Natural killer cell (primary cell): ENCODE measurements at regions not wholly inside any gene's neighbourhood (a gene's known extent, or its start where the extent isn't known, plus 50 kb on each side); places are given as distances from the start of the nearest gene placed in this dataset.

ENCODE experiments used
- ATAC-seq, 3 donors: fragments of 150-1000 bp in 2 of 3; fragments of 200-7000 bp in 1 of 3; cut with Tn5 transposase; 1 replicate in 1 of 3; 2 replicates in 2 of 3; pipeline ENCODE4 v1.10.0; 2021; ENCODE audit warnings: mild to moderate bottlenecking in 2 of 3, moderate library complexity in 2 of 3
- DNase-seq, 2 donors: peaks; one replicate each; pipeline versions ENCODE4 v3.0.0 to v3.0.0-alpha.2; 2013 to 2021; ENCODE audit warnings: mixed read lengths in 1 of 2
- H3K27ac ChIP-seq: one replicate; pipeline ENCODE4 v1.5.1; 2013; ENCODE audit warnings: mild to moderate bottlenecking, low read length
- H3K27me3 ChIP-seq: one replicate; pipeline ENCODE4 v1.6.1; 2013; ENCODE audit warnings: low read length; ENCODE audit not compliant: control insufficient read depth, insufficient read depth
- H3K36me3 ChIP-seq: one replicate; pipeline ENCODE4 v1.6.1; 2013; ENCODE audit warnings: low read length; ENCODE audit not compliant: control insufficient read depth, insufficient read depth
- H3K4me1 ChIP-seq: one replicate; pipeline ENCODE4 v1.6.1; 2013; ENCODE audit warnings: low read length; ENCODE audit not compliant: control insufficient read depth, insufficient read depth
- H3K4me3 ChIP-seq: one replicate; pipeline ENCODE4 v1.5.1; 2013; ENCODE audit warnings: low read length
- H3K9me3 ChIP-seq: one replicate; pipeline ENCODE4 v1.6.1; 2013; ENCODE audit warnings: low read length; ENCODE audit not compliant: control insufficient read depth, insufficient read depth
- H3K27ac Mint-ChIP-seq, 2 donors: one replicate each; pipeline ENCODE4 v1.8.0; 2022; ENCODE audit warnings: mild to moderate bottlenecking in 2 of 2, mixed read lengths in 2 of 2, moderate library complexity in 1 of 2
- H3K27me3 Mint-ChIP-seq, 2 donors: one replicate each; pipeline ENCODE4 v1.8.0; 2022; ENCODE audit warnings: low read depth in 2 of 2, mixed read lengths in 2 of 2
- H3K36me3 Mint-ChIP-seq: one replicate; pipeline ENCODE4 v1.8.0; 2022; ENCODE audit warnings: mixed read lengths
- H3K4me1 Mint-ChIP-seq, 2 donors: one replicate each; pipeline ENCODE4 v1.8.0; 2022; ENCODE audit warnings: mixed read lengths in 2 of 2
- H3K4me3 Mint-ChIP-seq: one replicate; pipeline ENCODE4 v1.8.0; 2022; ENCODE audit warnings: mild to moderate bottlenecking, moderate library complexity, mixed read lengths
- H3K9me3 Mint-ChIP-seq, 2 donors: one replicate each; pipeline ENCODE4 v1.8.0; 2022; ENCODE audit warnings: mixed read lengths in 2 of 2
- CTCF ChIP-seq: fragments of 200-600 bp; IDR thresholded peaks from one replicate; pipeline ENCODE4 v1.8.0; 2022; ENCODE audit warnings: antibody characterized with exemption
- WGBS: methylation state at CpG from one replicate; pipeline ENCODE4 v1.1.7; 2013; ENCODE audit warnings: missing lambda C conversion rate; ENCODE audit not compliant: insufficient coverage; 5-methylcytosine and 5-hydroxymethylcytosine counted together
- intact Hi-C: fragments of 100-400 bp; cut with micrococcal nuclease; formaldehyde crosslinking; loops from one replicate; pipeline ENCODE4 v1.14.2; 2022

DNA sequence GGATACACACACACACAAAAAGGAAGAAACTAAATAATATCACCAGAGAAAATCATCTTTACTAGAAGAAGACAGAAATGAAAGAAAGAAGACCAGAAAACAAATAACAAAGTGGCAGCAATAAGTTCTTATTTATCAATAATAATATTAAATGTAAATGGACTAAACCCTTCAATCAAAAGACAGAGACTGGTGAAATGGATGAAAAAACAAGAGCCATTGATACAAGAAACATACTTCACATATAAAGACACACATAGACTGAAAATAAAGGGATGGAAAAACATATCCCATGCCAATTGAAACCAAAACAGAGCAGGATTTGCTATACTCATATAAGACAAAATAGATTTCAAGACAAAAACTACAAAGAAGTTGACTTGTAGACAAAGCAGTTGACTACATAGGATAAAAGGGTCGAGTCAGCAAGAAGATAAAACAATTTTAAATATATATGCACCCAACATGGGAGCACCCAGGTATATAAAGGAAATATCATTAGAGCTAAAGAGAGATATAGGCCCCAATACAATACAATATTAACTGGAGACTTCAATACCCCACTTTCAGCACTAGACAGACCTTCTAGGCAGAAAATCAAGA, 259.4 kb downstream of the EPM2A start:
- ATAC-seq (no peak), DNase-seq (no peak)
- H3K27ac ChIP-seq, result no peak overlapping the region
- H3K36me3 Mint-ChIP-seq, result peaks cover 7% of the 10 kb centered on the region
- TF ChIP-seq CTCF, result no peak
- intact Hi-C loops, result no loop called here
- no peaks in the 10 kb centered on the region for H3K4me1 ChIP-seq
- H3K36me3 ChIP-seq, result no peaks in the 10 kb centered on the region
- peaks cover 15 to 27% of the 10 kb centered on the region in 2 donors for H3K9me3 Mint-ChIP-seq
- no CpG with 5 or more reads among the region's 1 CpG for WGBS
- no peak overlapping the region for H3K4me3 Mint-ChIP-seq
- no peaks in the 10 kb centered on the region for H3K4me1 Mint-ChIP-seq
- no peaks in the 10 kb centered on the region for H3K27me3 ChIP-seq
- no peak overlapping the region for H3K27ac Mint-ChIP-seq
- H3K27me3 Mint-ChIP-seq, result no peaks in the 10 kb centered on the region
- peaks cover 8% of the 10 kb centered on the region for H3K9me3 ChIP-seq
- H3K4me3 ChIP-seq, result no peak overlapping the region

DNA sequence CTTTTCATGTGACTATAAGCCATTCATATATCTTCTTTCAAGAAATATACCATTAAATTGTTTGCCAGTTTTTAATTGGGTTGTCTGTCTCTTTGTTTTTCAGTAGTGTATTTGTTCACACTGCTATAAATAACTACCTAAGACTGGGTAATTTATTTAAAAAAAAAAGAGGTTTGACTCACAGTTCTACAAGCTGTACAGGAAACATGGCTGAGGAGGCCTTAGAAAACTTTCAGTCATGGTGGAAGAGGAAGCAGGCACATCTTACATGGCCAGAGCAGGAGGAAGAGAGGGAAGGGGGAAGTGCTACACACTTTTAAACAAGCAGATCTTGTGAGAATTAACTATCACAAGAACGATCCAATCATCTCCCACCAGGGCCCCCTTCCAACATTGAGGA, 255.3 kb downstream of the EPM2A start:
- no peak for DNase-seq
- Histone ChIP-seq H3K9me3 (no peaks in the 10 kb centered on the region), H3K4me3 (no peak overlapping the region), H3K36me3 (no peaks in the 10 kb centered on the region), H3K4me1 (no peaks in the 10 kb centered on the region), H3K27ac (no peak overlapping the region), H3K27me3 (no peaks in the 10 kb centered on the region)
- no peak for TF ChIP-seq CTCF
- intact Hi-C loops, result no loop called here
- Mint-ChIP-seq H3K4me3 (no peak overlapping the region), H3K27me3 (no peaks in the 10 kb centered on the region), H3K4me1 (no peaks in the 10 kb centered on the region), H3K27ac (no peak overlapping the region), H3K36me3 (no peaks in the 10 kb centered on the region), H3K9me3 (peaks cover 15 to 19% of the 10 kb centered on the region in 2 donors)
- no peak for ATAC-seq
- no CpG with 5 or more reads among the region's 1 CpG for WGBS

GRCh38 chr6:145483191-145483996, 251.9 kb downstream of the EPM2A start:
- H3K27me3 Mint-ChIP-seq, result no peaks in the 10 kb centered on the region
- no peaks in the 10 kb centered on the region for H3K4me1 Mint-ChIP-seq
- no peaks in the 10 kb centered on the region for H3K36me3 Mint-ChIP-seq
- H3K27me3 ChIP-seq, result no peaks in the 10 kb centered on the region
- no peak for ATAC-seq
- no peak overlapping the region for H3K27ac ChIP-seq
- no peak for TF ChIP-seq CTCF
- no peaks in the 10 kb centered on the region for H3K36me3 ChIP-seq
- no peak for DNase-seq
- H3K9me3 Mint-ChIP-seq, result peaks cover 23 to 24% of the 10 kb centered on the region in 2 donors
- H3K27ac Mint-ChIP-seq, result no peak overlapping the region
- no peaks in the 10 kb centered on the region for H3K9me3 ChIP-seq
- H3K4me3 Mint-ChIP-seq, result no peak overlapping the region
- intact Hi-C loops, result no loop called here
- no peak overlapping the region for H3K4me3 ChIP-seq
- WGBS, result no CpG with 5 or more reads among the region's 1 CpG
- no peaks in the 10 kb centered on the region for H3K4me1 ChIP-seq
